Mucosa of descending colon (tissue), 3 donors: ENCODE measurements at regions not wholly inside any gene's neighbourhood (a gene's known extent, or its start where the extent isn't known, plus 50 kb on each side); places are given as distances from the start of the nearest gene placed in this dataset.

Experiments
- ATAC-seq: fragments of 200-7000 bp; cut with Tn5 transposase; one replicate; pipeline ENCODE4 v1.9.1; 2020; ENCODE audit warnings: mild to moderate bottlenecking, moderate library complexity
- DNase-seq, 3 donors: peaks; one replicate each; pipeline ENCODE4 v3.0.0-alpha.2; 2020
- H3K36me3 ChIP-seq: fragments of 200-600 bp; one replicate; pipeline ENCODE4 v1.8.0; 2021; ENCODE audit warnings: low read depth, mild to moderate bottlenecking
- H3K4me1 ChIP-seq: fragments of 200-600 bp; one replicate; pipeline ENCODE4 v1.8.0; 2021; ENCODE audit warnings: low read depth, mild to moderate bottlenecking
- H3K4me3 ChIP-seq: fragments of 200-600 bp; one replicate; pipeline ENCODE4 v1.8.0; 2021; ENCODE audit warnings: mild to moderate bottlenecking
- H3K9me3 ChIP-seq: fragments of 200-600 bp; one replicate; pipeline ENCODE4 v1.8.0; 2021; ENCODE audit warnings: mild to moderate bottlenecking
- intact Hi-C, 2 donors: fragments of 100-400 bp; cut with DNase I in 1 of 2; cut with micrococcal nuclease in 1 of 2; formaldehyde crosslinking; loops; one replicate each; pipeline versions ENCODE4 v1.11.0 to v1.11.1; 2022; cut with DNase I, micrococcal nuclease
- TF ChIP-seq, protein P1 (sequence below): fragments of 200-600 bp; IDR thresholded peaks from one replicate; pipeline ENCODE4 v1.8.0; 2022; ENCODE audit warnings: antibody characterized with exemption, mild to moderate bottlenecking
- donor health status: DM: no; HTN: no; CAD: no; lungs with moderate emphysema.
- donor health status: DM: no; HTN: no; CAD: no.
- donor health status: DM: no; HTN: yes; CAD: no.

DNA sequence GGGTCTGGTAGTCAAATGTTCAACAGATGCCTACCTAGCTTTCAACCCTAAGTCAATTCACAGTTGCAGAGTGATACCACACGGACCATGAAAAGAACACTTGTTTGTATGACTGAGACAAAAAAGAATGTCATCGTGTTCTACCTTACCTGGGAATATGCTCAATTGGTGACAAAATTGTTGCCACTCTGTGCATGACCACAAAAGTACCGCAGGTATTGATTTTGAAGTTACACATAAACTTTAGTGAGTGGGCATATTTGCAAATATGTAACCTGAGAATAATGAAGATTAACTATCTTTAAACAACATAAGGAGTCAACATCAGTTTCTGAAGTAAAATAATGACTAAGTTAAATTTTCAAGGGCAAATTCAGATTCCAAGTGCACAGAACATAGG, 53.4 kb upstream of the SNRPN start:
- TF ChIP-seq, protein P1, sequence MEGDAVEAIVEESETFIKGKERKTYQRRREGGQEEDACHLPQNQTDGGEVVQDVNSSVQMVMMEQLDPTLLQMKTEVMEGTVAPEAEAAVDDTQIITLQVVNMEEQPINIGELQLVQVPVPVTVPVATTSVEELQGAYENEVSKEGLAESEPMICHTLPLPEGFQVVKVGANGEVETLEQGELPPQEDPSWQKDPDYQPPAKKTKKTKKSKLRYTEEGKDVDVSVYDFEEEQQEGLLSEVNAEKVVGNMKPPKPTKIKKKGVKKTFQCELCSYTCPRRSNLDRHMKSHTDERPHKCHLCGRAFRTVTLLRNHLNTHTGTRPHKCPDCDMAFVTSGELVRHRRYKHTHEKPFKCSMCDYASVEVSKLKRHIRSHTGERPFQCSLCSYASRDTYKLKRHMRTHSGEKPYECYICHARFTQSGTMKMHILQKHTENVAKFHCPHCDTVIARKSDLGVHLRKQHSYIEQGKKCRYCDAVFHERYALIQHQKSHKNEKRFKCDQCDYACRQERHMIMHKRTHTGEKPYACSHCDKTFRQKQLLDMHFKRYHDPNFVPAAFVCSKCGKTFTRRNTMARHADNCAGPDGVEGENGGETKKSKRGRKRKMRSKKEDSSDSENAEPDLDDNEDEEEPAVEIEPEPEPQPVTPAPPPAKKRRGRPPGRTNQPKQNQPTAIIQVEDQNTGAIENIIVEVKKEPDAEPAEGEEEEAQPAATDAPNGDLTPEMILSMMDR, result no peak
- intact Hi-C loops, result no loop called here
- no peak for ATAC-seq
- no peak for DNase-seq
- Histone ChIP-seq H3K9me3 (peaks cover 57% of the 10 kb centered on the region), H3K4me1 (no peaks in the 10 kb centered on the region), H3K36me3 (no peaks in the 10 kb centered on the region), H3K4me3 (no peak overlapping the region)
